SK-N-SH treated with all-trans-retinoic acid at 6 μM for 48 hours (cell line): ENCODE measurements at regions not wholly inside any gene's neighbourhood (a gene's known extent, or its start where the extent isn't known, plus 50 kb on each side); places are given as distances from the start of the nearest gene placed in this dataset.

Experiments used
- TF ChIP-seq, protein P1 (sequence below): fragments of 250-450 bp; sonication (Bioruptor Pico); IDR thresholded peaks from 2 replicates; pipeline ENCODE4 v1.8.0; 2020; ENCODE audit warnings: mild to moderate bottlenecking, moderate library complexity, borderline replicate concordance
- TF ChIP-seq, protein P2 (sequence below): fragments of 250-450 bp; sonication (Bioruptor Pico); IDR thresholded peaks from 2 replicates; pipeline ENCODE4 v1.5.1; 2020; ENCODE audit warnings: low read depth, mild to moderate bottlenecking, moderate library complexity

DNA sequence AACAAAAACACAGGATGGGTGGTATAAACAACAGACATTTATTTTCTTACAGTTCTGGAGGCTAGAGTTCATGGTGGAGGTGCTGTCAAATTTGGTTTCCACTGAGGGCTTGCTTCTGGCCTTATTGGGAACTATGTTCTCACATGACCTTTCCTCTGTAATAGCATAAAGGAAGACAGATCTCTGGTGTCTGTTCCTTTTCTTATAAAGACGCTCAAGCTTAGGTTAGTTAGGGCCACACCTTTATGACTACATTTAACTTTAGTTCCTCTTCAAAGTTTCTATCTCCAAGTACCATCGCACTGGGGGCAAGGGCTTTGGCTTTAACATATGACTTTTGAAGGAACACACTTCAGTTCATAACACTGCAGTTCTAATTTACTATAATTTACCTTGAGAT, 543.8 kb upstream of the CPEB2 start:
- TF ChIP-seq, protein P1, sequence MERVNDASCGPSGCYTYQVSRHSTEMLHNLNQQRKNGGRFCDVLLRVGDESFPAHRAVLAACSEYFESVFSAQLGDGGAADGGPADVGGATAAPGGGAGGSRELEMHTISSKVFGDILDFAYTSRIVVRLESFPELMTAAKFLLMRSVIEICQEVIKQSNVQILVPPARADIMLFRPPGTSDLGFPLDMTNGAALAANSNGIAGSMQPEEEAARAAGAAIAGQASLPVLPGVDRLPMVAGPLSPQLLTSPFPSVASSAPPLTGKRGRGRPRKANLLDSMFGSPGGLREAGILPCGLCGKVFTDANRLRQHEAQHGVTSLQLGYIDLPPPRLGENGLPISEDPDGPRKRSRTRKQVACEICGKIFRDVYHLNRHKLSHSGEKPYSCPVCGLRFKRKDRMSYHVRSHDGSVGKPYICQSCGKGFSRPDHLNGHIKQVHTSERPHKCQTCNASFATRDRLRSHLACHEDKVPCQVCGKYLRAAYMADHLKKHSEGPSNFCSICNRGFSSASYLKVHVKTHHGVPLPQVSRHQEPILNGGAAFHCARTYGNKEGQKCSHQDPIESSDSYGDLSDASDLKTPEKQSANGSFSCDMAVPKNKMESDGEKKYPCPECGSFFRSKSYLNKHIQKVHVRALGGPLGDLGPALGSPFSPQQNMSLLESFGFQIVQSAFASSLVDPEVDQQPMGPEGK (CRISPR knock-in tag): no peak
- TF ChIP-seq, protein P2, sequence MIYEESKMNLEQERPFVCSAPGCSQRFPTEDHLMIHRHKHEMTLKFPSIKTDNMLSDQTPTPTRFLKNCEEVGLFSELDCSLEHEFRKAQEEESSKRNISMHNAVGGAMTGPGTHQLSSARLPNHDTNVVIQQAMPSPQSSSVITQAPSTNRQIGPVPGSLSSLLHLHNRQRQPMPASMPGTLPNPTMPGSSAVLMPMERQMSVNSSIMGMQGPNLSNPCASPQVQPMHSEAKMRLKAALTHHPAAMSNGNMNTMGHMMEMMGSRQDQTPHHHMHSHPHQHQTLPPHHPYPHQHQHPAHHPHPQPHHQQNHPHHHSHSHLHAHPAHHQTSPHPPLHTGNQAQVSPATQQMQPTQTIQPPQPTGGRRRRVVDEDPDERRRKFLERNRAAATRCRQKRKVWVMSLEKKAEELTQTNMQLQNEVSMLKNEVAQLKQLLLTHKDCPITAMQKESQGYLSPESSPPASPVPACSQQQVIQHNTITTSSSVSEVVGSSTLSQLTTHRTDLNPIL (CRISPR knock-in tag): no peak
